ENCODE measurements at regions not wholly inside any gene's neighbourhood (a gene's known extent, or its start where the extent isn't known, plus 50 kb on each side); places are given as distances from the start of the nearest gene placed in this dataset.

- TF ChIP-seq CTCF (IDR thresholded peaks at IDR 0.05) (no peak), POLR2A (IDR thresholded peaks at IDR 0.05) (no peak)
These were observed 471.6 kb downstream of the BUD13 start for GRCh38 chr11:116301141-116301540.

All from esophagus squamous epithelium (tissue), 4 donors.